Stimulated activated CD8-positive, alpha-beta memory T cell treated with anti-CD3 and anti-CD28 coated beads, Interleukin-4, amount 100 ng/mL, for 1 hour (primary cell): ENCODE measurements at regions not wholly inside any gene's neighbourhood (a gene's known extent, or its start where the extent isn't known, plus 50 kb on each side); places are given as distances from the start of the nearest gene placed in this dataset.
"Not testable (repeated sequence)": the region's sequence is repeated elsewhere in the genome, so short reads cannot be mapped to it uniquely, and the experiment has no call there.

Source experiments
- DNase-seq, 2 donors: peaks; one replicate each; pipeline ENCODE4 v3.0.0-alpha.2; 2020; ENCODE audit warnings: low read depth in 2 of 2, low spot score in 1 of 2

DNA sequence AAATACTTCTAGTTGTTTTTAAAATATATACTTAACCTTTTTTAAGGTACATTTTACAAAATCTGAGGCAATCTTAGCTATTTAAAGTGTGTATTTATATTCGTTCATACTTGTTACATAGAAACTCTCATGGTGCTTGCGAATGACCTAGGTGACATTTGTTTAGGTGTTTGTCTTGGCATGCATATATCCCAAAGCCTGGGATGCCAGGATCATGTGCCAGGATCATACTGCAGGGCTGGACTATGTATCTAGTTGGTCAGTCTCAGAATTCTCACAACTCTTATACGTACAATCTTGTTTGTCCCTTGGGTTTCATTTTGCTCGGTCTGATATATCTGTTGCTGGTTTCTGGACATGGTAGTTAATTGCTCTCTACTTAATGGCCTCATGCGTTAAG is 109.9 kb upstream of the WIPF3 start:
- DNase-seq, result not testable (repeated sequence)

DNA sequence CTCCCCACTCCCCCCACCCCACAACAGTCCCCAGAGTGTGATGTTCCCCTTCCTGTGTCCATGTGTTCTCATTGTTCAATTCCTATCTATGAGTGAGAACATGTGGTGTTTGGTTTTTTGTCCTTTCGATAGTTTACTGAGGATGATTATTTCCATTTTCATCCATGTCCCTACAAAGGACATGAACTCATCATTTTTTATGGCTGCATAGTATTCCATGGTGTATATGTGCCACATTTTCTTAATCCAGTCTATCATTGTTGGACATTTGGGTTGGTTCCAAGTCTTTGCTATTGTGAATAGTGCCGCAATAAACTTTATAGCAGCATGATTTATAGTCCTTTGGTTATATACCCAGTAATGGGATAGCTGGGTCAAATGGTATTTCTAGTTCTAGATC is 106.6 kb upstream of the WIPF3 start:
- not testable (repeated sequence) for DNase-seq

DNA sequence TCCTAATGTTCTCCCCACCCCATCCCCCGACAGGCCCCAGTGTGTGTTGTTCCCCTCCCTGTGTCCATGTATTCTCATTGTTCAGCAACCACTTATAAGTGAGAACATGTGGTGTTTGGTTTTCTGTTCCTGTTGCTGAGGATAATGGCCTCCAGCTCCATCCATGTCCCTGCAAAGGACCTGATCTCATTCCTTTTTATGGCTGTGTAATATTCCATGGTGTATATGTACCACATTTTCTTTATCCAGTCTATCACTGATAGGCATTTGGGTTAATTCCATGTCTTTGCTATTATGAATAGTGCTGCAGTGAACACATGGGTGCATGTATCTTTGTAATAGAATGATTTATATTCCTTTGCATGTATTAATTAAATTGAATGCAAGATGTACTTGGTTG is 104.8 kb upstream of the WIPF3 start:
- not testable (repeated sequence) for DNase-seq

DNA sequence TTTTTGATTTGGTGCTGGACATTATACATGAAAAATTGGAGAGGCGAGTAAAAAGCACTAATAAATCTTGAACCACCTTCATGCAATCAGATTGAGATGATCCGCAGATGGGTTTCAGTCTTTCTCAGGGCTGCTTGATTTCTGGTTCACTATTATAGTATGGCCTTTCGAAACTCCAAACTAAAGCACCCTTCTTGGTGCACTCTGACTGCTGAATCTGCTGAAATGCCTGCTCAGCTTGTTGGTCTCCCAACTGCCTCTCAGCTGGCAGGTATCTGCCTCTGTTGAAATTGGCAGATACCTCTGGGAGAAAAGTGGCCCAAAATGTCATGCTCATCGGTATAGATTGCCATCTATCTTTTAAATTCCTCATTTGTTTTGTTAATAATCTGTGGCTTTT is 102.5 kb upstream of the WIPF3 start:
- DNase-seq, result not testable (repeated sequence)

DNA sequence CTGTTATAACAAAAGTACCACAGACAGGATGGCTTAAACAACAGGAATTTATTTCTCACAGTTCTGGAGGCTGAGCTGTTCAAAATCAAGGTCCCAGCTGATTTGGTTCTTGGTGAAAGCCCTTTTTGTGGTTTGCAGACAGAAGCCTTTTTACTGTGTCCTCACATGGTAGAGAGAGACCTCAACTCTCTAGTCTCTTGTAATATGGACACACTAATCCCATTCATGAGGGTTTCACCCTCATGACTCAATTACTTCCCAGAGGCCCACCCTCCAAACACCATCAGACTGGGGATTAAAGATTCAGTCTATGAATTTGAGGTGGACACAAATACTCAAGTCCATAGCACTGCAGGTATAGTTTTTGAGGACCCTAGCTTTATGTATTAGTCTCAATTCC is 97.3 kb upstream of the WIPF3 start:
- DNase-seq, result not testable (repeated sequence)

DNA sequence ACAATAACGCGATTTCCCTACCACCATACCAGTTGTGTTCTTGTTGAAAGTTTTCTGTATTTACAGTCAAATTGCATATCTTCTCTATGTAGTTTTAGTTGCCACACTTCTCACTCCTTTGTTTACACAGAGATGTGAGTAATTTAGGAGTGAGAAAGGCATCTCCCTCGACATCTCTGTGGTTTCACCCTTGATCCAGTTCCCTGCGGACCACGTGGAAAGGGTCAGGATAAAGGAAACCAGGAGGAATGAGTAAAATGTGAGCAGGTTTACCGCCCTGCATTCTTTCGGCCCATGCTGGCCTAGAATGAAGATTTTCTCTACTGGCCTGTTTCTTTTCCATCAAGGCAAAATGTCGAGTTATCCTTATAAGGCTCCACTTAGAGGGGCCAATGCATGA is 83.2 kb upstream of the WIPF3 start:
- not testable (repeated sequence) for DNase-seq

DNA sequence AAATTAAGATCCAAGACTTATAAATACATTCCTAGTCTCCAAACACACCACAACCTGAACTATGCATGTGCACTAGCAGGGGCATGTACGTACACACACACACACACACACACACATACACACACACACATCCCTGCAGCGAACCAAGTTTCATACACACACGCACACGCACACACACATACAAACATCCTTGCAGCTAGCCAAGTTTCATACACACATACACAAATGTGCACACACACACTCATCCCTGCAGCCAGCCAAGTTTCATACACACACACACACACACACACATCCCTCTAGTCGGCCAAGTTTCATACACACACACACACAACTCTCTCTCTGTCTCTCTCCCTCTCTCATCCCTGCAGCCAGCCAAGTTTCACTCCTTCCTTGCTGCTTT is 82.7 kb upstream of the WIPF3 start:
- no peak for DNase-seq

DNA sequence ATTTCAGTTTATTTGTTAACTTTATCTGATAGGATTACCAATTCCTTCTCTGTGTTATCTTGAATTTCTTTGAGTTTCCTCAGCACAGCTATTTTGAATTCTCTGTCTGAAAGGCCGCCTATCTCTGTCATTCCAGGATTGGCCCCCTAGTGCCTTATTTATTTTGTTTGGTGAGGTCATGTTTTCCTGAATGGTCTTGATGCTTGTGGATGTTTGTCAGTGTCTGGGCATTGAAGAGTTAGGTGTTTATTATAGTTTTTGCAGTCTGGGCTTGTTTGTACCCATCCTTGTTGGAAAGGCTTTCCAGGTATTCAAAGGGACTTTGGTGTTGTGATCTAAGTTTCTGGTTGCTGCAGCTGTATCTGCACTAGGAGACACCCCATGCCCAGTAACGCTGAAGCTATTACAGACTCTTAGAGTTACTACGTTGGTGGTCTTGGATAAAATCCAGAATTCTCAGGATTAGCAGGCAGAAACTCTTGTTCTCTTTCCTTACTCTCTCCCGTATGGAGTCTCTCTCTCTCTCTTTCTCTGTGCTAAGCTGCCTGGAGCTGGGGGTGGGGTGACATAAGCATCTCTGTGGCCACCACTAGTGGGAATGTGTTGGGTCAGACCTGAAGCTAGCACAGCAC is 76.7 kb upstream of the WIPF3 start:
- DNase-seq, result not testable (repeated sequence)

DNA sequence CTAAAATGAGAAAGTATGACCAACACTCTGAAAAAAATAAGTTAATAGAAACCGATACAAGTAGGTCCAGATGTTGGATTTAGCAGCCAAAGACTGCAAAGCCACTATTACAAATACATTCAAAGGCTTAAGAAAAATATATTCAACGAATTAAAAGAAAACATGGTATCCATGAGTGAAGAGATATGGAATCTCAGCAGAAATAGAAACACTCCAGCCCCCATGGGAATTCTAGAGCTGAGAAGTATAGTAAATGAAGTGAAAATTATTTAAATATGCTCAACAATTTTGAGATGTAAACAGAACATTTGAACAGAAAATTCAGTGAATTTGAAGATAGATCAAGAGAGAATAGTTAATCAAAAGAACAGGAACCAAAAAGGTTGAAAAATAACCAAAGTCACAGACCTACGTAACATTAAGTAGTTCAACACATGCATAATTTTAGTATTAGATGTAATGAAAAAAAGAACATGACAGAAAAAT is 72.0 kb upstream of the WIPF3 start:
- no peak for DNase-seq

DNA sequence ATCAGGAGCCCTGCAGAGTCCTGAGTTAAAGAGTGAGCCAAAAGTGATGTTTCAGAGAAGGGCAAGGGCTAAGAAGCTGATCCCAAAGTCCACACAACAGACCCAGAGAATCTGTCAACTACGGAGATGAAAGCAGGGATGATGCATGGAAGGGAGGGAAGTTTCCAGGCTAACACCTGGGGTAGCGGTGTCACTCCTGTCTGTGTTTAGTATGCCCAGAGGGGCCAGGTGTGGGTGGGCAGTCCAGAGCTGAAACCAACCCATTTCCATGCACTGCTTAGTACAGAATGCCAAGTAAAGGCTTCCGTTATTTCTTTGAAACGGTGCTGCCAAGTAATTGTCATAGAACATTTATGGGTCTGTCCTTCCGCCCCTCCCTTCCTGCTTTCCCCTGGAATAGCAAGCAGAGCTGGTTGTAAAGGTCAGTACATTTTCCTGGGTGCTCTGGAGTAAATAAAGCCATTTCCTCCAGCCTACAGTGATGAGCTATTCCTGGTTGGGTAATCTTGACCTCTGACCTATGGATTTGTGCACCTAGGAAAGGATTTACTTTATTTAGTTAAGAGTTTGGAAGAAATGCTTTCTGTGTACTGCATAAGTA is 58.6 kb upstream of the WIPF3 start:
- DNase-seq, result not testable (repeated sequence)

DNA sequence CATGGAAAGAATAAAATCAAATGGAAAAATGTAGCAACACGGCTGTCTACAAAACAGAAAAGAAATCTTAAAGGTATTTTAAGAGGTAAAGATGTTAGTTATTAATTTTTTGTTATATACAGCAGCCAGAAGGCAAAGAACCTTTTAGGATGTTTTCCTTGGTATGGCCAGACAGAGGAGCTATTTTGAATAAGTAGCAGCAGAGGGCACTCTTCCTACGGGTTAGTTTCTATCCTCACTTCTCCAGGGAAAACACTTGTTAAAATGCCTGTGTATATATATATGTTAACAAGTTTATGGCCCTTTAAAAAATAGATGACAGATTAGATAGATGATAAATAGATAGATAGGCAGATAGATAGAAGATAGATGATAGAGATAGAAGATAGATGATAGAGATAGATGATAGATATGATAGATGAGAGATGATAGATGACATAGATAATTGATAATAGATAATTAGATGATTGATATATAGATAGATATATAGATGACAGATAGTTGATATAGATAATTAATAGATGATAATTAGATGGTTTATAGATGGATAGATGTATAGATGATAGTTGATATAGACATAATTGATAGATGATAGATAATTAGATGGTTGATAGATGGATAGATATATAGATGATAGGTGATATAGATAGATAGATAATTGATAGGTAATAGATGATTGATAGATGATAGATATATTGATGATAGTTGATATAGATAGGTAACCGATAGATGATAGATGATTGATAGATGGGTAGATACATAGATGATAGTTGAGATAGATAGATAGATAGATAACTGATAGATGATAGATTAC is 57.8 kb upstream of the WIPF3 start:
- DNase-seq, result no peak

DNA sequence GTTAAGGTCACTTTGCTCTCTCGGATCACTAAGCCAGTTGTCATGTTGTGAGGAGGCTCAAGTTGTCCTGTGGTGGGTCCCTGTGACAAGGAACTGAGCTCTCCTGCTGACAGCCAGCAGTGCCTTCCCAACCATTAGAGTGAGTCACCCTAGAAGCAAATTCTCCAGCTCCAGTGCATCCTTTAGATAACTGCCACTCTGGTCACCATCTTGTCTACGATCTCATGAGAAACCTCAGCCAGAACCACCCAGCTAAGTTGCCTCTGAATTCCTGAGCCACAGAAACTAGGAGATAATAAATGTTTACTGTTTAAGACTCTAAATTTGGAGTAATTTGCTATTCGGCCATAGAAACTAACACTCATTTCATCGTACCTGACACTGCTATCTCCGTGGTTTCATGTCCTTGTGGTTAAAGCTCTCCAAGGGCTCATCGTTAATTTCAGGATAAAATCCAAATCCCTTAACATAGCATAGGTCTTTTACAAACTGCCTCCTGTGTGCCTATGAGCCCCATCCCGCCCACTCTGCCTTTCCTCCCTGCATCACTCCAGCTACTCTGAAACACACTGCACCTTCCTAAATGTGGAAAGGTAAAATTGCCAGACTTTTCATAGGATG is 56.5 kb upstream of the WIPF3 start:
- no peak for DNase-seq

DNA sequence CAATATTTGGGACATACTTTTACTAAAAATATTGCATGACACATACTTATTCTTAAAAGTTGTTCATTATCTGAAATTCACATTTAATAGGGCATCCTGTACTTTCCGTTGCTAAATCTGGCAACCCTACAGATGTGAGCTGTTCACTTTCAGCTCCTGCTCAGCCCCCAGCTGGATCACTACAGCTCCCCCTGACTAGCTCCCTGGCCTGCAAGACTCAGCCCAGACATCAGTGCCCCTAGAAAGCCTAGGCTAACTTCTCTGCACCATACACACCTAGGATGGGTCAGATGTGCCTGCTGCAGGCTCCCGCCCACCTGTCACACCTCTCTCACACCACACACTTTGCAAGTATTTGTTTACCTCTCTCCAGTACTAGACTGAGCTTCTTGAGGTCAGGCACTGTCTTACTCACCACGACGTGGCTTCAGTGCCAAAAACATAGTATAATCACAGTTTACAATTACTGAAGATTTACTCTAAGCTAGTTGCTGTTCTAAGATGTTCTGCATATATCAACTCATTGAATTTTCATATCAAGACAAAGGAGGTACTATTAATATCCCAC is 55.9 kb upstream of the WIPF3 start:
- not testable (repeated sequence) for DNase-seq

DNA sequence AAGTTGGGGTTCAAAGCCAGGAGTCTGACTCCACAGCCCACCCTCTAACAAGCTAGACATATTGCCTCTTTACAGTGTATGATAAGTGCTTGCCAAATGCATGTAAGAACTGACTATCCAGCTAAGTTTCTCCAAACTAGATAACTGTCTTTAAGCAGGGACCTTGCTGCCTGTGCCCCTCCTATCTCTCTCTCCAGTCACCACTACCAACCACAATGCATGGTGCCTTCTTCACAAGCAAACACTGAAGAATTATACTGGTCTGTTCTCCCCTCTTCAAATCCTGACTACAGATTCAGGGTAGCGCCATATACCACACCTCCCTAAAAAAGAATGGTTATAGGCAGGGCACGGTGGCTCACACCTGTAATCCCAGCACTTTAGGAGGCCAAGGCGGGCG is 55.3 kb upstream of the WIPF3 start:
- not testable (repeated sequence) for DNase-seq

DNA sequence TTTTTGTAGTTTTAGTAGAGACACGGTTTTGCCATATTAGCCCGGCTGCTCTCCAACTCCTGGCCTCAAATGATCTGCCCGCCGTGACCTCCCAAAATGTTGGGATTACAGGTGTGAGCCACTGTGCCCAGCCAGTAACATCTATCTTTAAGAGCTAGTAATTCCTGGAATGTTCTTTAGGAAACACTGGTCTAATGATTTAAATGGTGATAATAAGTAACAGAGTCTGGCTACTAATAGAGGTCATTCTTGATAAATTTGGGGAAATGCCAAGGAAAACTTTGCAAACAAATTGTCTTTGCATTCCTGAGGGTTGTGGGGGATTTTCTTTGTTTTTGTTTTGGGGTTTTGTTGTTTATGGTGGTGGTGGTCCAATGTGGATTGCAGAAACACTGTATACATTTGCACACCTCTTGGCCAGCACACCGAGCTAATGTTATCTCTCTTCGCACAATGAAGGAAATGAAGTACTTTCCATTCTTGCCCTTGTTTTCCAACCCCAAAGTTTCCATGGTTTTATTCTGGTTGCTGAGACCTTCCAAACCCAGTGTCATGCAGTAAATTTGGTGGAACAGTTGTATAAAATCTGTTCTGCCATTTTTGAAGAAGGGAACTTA is 51.3 kb upstream of the WIPF3 start:
- DNase-seq, result no peak
